Dermis microvascular lymphatic vessel endothelial cell (primary cell): ENCODE measurements at regions not wholly inside any gene's neighbourhood (a gene's known extent, or its start where the extent isn't known, plus 50 kb on each side); places are given as distances from the start of the nearest gene placed in this dataset.

ENCODE experiments used
- DNase-seq, 2 donors: peaks; one replicate each; pipeline versions ENCODE4 v3.0.0 to v3.0.0-alpha.2; 2010; ENCODE audit warnings: low read depth in 2 of 2

GRCh38 chr20:47872341-47872740 is 87.1 kb upstream of the SULF2 start:
- no peak for DNase-seq

GRCh38 chr20:47870475-47870874 is 85.2 kb upstream of the SULF2 start:
- no peak for DNase-seq

GRCh38 chr20:47868744-47869143 is 83.5 kb upstream of the SULF2 start:
- no peak for DNase-seq

- no peak for DNase-seq
Measured at GRCh38 chr20:47868236-47868635, 83.0 kb upstream of the SULF2 start.

GRCh38 chr20:47867831-47868230 is 82.5 kb upstream of the SULF2 start:
- no peak for DNase-seq

- no peak for DNase-seq
Measured at GRCh38 chr20:47866480-47866879, 81.2 kb upstream of the SULF2 start.

- no peak for DNase-seq
Measured at GRCh38 chr20:47865912-47866311, 80.6 kb upstream of the SULF2 start.

GRCh38 chr20:47865451-47865850 is 80.2 kb upstream of the SULF2 start:
- no peak for DNase-seq

GRCh38 chr20:47863981-47864380 is 78.7 kb upstream of the SULF2 start:
- DNase-seq: no peak

- DNase-seq: peak in 1 of 2 donors; percentile 24
Measured at GRCh38 chr20:47863315-47863965, 78.2 kb upstream of the SULF2 start.

- DNase-seq: no peak
Measured at GRCh38 chr20:47862574-47863240, 77.4 kb upstream of the SULF2 start.

- no peak for DNase-seq
Measured at GRCh38 chr20:47861116-47861515, 75.8 kb upstream of the SULF2 start.

GRCh38 chr20:47860049-47860830 is 75.0 kb upstream of the SULF2 start:
- no peak for DNase-seq

- no peak for DNase-seq
Measured at GRCh38 chr20:47859278-47859677, 74.0 kb upstream of the SULF2 start.

GRCh38 chr20:47857569-47858464 is 72.5 kb upstream of the SULF2 start:
- DNase-seq: peak in 1 of 2 donors; percentile 49

- DNase-seq: no peak
Measured at GRCh38 chr20:47857187-47857568, 71.9 kb upstream of the SULF2 start.

GRCh38 chr20:47855799-47856198 is 70.5 kb upstream of the SULF2 start:
- DNase-seq: no peak

GRCh38 chr20:47854687-47855212 is 69.5 kb upstream of the SULF2 start:
- peak; percentile 52 to 77 for DNase-seq

- no peak for DNase-seq
Measured at GRCh38 chr20:47851774-47852173, 66.5 kb upstream of the SULF2 start.

- no peak for DNase-seq
Measured at GRCh38 chr20:47850146-47850545, 64.9 kb upstream of the SULF2 start.

- no peak for DNase-seq
Measured at GRCh38 chr20:47849596-47849995, 64.3 kb upstream of the SULF2 start.
